ENCODE measurements at regions not wholly inside any gene's neighbourhood (a gene's known extent, or its start where the extent isn't known, plus 50 kb on each side); places are given as distances from the start of the nearest gene placed in this dataset.

DNA sequence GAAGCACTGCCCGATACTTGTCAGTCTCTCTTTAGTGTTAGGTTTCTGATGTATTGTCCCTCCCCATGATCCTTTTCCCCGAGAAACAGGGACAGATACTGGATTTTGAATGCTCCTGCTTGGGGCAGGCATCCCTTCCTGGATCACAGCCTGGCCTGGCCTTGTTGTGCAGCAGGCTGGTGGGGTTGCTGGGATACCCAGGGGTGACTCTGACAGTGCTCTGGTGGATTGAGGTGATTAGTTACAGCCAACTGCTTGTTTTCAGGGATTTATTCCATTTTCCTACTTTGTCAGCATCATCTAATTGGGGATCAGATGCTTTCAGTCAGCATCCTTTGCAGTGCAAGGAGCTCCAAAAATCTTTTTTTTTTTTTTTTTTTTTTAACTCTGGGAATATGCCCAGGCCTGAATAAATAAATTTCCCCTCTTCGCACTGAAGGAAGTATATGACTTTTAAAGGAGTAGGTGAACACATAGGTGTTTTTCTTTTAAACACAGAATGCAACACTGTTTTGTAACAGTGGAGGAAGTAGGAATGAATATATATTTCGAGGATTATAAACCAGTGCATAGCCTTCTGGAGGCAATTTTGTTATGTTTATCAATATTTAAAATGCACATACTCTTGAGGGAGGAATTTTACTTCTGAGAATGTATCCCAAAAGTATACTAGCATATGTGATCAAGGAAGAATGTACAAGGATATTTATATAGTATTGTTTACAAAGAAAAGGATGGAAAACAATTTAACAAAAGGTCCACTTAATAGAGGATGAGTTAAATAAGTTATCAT is 127.3 kb upstream of the ELL2 start:
- no peak for TF ChIP-seq EP300 (IDR thresholded peaks at IDR 0.05)
- TF ChIP-seq, protein P1, sequence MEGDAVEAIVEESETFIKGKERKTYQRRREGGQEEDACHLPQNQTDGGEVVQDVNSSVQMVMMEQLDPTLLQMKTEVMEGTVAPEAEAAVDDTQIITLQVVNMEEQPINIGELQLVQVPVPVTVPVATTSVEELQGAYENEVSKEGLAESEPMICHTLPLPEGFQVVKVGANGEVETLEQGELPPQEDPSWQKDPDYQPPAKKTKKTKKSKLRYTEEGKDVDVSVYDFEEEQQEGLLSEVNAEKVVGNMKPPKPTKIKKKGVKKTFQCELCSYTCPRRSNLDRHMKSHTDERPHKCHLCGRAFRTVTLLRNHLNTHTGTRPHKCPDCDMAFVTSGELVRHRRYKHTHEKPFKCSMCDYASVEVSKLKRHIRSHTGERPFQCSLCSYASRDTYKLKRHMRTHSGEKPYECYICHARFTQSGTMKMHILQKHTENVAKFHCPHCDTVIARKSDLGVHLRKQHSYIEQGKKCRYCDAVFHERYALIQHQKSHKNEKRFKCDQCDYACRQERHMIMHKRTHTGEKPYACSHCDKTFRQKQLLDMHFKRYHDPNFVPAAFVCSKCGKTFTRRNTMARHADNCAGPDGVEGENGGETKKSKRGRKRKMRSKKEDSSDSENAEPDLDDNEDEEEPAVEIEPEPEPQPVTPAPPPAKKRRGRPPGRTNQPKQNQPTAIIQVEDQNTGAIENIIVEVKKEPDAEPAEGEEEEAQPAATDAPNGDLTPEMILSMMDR (IDR thresholded peaks at IDR 0.05): no peak

Data from gastroesophageal sphincter (tissue), 3 donors.